GM12865 (cell line): ENCODE measurements at regions not wholly inside any gene's neighbourhood (a gene's known extent, or its start where the extent isn't known, plus 50 kb on each side); places are given as distances from the start of the nearest gene placed in this dataset.

ENCODE experiments used
- DNase-seq: peaks from one replicate; pipeline ENCODE4 v3.0.0; 2010; ENCODE audit warnings: low read depth
- H3K4me3 ChIP-seq: 2 replicates; pipeline ENCODE4 v1.5.1; 2011; ENCODE audit warnings: mild to moderate bottlenecking, low read depth, low read length, control low read depth
- CTCF ChIP-seq: IDR thresholded peaks from 2 replicates; pipeline ENCODE4 v1.5.1; 2011; ENCODE audit warnings: low read length, control low read depth, low read depth, inconsistent platforms; ENCODE audit not compliant: insufficient read depth; ENCODE audit errors: missing control alignments

- H3K4me3 ChIP-seq: no peak overlapping the region
- TF ChIP-seq CTCF: no peak
- DNase-seq: no peak
Observed at GRCh38 chr6:150535818-150536220, 63.9 kb upstream of the PLEKHG1 start.

GRCh38 chr6:150536835-150537234 is 62.9 kb upstream of the PLEKHG1 start:
- TF ChIP-seq CTCF: no peak
- no peak overlapping the region for H3K4me3 ChIP-seq
- no peak for DNase-seq

GRCh38 chr6:150537491-150537890 is 62.2 kb upstream of the PLEKHG1 start:
- no peak for TF ChIP-seq CTCF
- no peak overlapping the region for H3K4me3 ChIP-seq
- no peak for DNase-seq

- no peak overlapping the region for H3K4me3 ChIP-seq
- no peak for DNase-seq
- TF ChIP-seq CTCF: no peak
Observed at GRCh38 chr6:150537893-150538292, 61.8 kb upstream of the PLEKHG1 start.

GRCh38 chr6:150539111-150539510 is 60.6 kb upstream of the PLEKHG1 start:
- DNase-seq: no peak
- H3K4me3 ChIP-seq: no peak overlapping the region
- no peak for TF ChIP-seq CTCF

GRCh38 chr6:150539568-150539967 is 60.1 kb upstream of the PLEKHG1 start:
- TF ChIP-seq CTCF: no peak
- no peak overlapping the region for H3K4me3 ChIP-seq
- DNase-seq: no peak

GRCh38 chr6:150541576-150541975 is 58.1 kb upstream of the PLEKHG1 start:
- H3K4me3 ChIP-seq: no peak overlapping the region
- TF ChIP-seq CTCF: no peak
- no peak for DNase-seq
